ENCODE measurements at regions not wholly inside any gene's neighbourhood (a gene's known extent, or its start where the extent isn't known, plus 50 kb on each side); places are given as distances from the start of the nearest gene placed in this dataset.

DNA sequence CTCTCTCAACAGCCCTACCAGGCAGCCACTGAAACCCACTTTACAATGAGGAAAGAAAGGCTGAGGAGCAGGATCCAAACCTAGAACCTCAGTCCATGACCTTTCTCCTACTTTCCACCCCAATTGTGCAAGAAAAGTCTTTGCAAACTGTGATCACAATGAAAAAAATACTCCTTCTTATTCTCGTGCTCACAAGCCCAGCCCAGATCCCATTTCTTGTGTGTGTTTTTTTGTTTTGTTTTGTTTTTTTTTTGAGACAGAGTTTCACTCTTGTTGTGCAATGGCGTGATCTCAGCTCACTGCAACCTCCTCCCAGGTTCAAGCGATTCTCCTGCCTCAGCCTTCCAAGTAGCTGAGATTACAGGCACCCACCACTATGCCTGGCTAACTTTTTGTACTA is 97.7 kb downstream of the CRYAA start:
- no peak for DNase-seq (ENCODE audit: low read depth in 1 of 2, low spot score in 1 of 2)
- H3K27ac ChIP-seq (replicated peaks): no peak overlapping the region
- no peaks in the 10 kb centered on the region for H3K27me3 ChIP-seq (ENCODE audit: insufficient read depth, poor library complexity, severe bottlenecking)
- H3K4me3 ChIP-seq (replicated peaks; ENCODE audit: insufficient read depth, low read length): no peak overlapping the region
- TF ChIP-seq, protein P1, sequence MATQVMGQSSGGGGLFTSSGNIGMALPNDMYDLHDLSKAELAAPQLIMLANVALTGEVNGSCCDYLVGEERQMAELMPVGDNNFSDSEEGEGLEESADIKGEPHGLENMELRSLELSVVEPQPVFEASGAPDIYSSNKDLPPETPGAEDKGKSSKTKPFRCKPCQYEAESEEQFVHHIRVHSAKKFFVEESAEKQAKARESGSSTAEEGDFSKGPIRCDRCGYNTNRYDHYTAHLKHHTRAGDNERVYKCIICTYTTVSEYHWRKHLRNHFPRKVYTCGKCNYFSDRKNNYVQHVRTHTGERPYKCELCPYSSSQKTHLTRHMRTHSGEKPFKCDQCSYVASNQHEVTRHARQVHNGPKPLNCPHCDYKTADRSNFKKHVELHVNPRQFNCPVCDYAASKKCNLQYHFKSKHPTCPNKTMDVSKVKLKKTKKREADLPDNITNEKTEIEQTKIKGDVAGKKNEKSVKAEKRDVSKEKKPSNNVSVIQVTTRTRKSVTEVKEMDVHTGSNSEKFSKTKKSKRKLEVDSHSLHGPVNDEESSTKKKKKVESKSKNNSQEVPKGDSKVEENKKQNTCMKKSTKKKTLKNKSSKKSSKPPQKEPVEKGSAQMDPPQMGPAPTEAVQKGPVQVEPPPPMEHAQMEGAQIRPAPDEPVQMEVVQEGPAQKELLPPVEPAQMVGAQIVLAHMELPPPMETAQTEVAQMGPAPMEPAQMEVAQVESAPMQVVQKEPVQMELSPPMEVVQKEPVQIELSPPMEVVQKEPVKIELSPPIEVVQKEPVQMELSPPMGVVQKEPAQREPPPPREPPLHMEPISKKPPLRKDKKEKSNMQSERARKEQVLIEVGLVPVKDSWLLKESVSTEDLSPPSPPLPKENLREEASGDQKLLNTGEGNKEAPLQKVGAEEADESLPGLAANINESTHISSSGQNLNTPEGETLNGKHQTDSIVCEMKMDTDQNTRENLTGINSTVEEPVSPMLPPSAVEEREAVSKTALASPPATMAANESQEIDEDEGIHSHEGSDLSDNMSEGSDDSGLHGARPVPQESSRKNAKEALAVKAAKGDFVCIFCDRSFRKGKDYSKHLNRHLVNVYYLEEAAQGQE (IDR thresholded peaks at IDR 0.05; ENCODE audit: insufficient replicate concordance, low read depth): no peak
- TF ChIP-seq GABPA (IDR thresholded peaks at IDR 0.05; ENCODE audit: low read depth) (no peak), POLR2AphosphoS5 (IDR thresholded peaks at IDR 0.05; ENCODE audit: low read depth) (no peak), SPI1 (IDR thresholded peaks at IDR 0.05; ENCODE audit: borderline replicate concordance, low read depth) (no peak)
- TF ChIP-seq, protein P2, sequence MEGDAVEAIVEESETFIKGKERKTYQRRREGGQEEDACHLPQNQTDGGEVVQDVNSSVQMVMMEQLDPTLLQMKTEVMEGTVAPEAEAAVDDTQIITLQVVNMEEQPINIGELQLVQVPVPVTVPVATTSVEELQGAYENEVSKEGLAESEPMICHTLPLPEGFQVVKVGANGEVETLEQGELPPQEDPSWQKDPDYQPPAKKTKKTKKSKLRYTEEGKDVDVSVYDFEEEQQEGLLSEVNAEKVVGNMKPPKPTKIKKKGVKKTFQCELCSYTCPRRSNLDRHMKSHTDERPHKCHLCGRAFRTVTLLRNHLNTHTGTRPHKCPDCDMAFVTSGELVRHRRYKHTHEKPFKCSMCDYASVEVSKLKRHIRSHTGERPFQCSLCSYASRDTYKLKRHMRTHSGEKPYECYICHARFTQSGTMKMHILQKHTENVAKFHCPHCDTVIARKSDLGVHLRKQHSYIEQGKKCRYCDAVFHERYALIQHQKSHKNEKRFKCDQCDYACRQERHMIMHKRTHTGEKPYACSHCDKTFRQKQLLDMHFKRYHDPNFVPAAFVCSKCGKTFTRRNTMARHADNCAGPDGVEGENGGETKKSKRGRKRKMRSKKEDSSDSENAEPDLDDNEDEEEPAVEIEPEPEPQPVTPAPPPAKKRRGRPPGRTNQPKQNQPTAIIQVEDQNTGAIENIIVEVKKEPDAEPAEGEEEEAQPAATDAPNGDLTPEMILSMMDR (IDR thresholded peaks at IDR 0.05; ENCODE audit: insufficient read depth, low read length): no peak

DNA sequence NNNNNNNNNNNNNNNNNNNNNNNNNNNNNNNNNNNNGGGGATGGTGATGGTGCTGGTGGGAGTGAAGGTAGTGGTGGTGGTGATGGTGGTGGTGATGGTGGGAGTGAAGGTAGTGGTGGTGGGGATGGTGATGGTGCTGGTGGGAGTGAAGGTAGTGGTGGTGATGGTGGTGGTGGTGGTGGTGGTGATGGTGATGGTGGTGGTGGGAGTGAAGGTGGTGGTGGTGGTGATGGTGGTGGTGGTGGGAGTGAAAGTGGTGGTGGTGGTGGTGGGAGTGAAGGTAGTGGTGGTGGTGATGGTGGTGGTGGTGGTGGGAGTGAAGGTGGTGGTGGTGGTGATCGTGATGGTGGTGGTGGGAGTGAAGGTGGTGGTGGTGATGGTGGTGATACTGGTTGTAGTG is 93.6 kb downstream of the CRYAA start:
- Histone ChIP-seq H3K27ac (replicated peaks) (no peak overlapping the region), H3K27me3 (ENCODE audit: insufficient read depth, poor library complexity, severe bottlenecking) (no peaks in the 10 kb centered on the region), H3K4me3 (replicated peaks; ENCODE audit: insufficient read depth, low read length) (no peak overlapping the region)
- no peak for DNase-seq (ENCODE audit: low read depth in 1 of 2, low spot score in 1 of 2)
- TF ChIP-seq SPI1 (IDR thresholded peaks at IDR 0.05; ENCODE audit: borderline replicate concordance, low read depth) (no peak), POLR2AphosphoS5 (IDR thresholded peaks at IDR 0.05; ENCODE audit: low read depth) (no peak)
